ENCODE measurements at regions not wholly inside any gene's neighbourhood (a gene's known extent, or its start where the extent isn't known, plus 50 kb on each side); places are given as distances from the start of the nearest gene placed in this dataset.

- Histone ChIP-seq H2AFZ (ENCODE audit: low read length) (no peak overlapping the region), H3K18ac (ENCODE audit: insufficient read length, low read depth, low read length) (no peak overlapping the region), H4K5ac (ENCODE audit: insufficient read length, low read depth, low read length) (no peak overlapping the region), H4K91ac (ENCODE audit: insufficient read length, low read depth, low read length) (no peak overlapping the region), H3K23me2 (ENCODE audit: insufficient read length, low read depth, low read length, poor library complexity, severe bottlenecking) (no peaks in the 10 kb centered on the region), H3T11ph (ENCODE audit: low read length) (no peak overlapping the region), H3K4ac (ENCODE audit: low read depth, low read length) (no peak overlapping the region), H2BK12ac (ENCODE audit: insufficient read length, low read depth, low read length) (no peak overlapping the region), H3K14ac (ENCODE audit: insufficient read depth, low read length) (no peak overlapping the region), H2AK5ac (ENCODE audit: insufficient read length, low read length) (no peak overlapping the region), H3K9me3 (ENCODE audit: control insufficient read depth, low read depth, low read length) (no peaks in the 10 kb centered on the region), H4K20me1 (ENCODE audit: control insufficient read depth, insufficient read depth, insufficient read length) (no peaks in the 10 kb centered on the region), H2BK20ac (ENCODE audit: low read depth, low read length, poor library complexity, severe bottlenecking) (no peak overlapping the region), H3K9ac (ENCODE audit: extremely low read depth, insufficient read length, low read length) (no peak overlapping the region), H3K4me2 (ENCODE audit: insufficient read depth, insufficient read length, low read length) (no peak overlapping the region), H4K8ac (replicated peaks; ENCODE audit: insufficient read length, low read depth, low read length) (no peak overlapping the region), H3K4me1 (ENCODE audit: insufficient read depth, low read length) (no peaks in the 10 kb centered on the region; the same call in 1 of the 2 replicates), H2BK5ac (ENCODE audit: insufficient read length, low read length) (no peak overlapping the region), H3K56ac (ENCODE audit: insufficient read length, low read depth, low read length) (no peak overlapping the region), H3K79me1 (ENCODE audit: insufficient read depth, low read depth, low read length, poor library complexity, severe bottlenecking) (no peaks in the 10 kb centered on the region), H3K79me2 (ENCODE audit: insufficient read depth, low read length) (no peaks in the 10 kb centered on the region), H3K27ac (ENCODE audit: insufficient read length, low read depth, low read length) (no peak overlapping the region), H2BK15ac (ENCODE audit: low read depth, low read length) (no peak overlapping the region), H3K23ac (ENCODE audit: insufficient read length, low read depth, low read length) (no peak overlapping the region), H2BK120ac (ENCODE audit: low read depth, low read length, poor library complexity, severe bottlenecking) (no peak overlapping the region), H3K27me3 (ENCODE audit: insufficient read depth, low read length) (no peaks in the 10 kb centered on the region)
- no peak for DNase-seq
- peaks cover 20% of the 10 kb centered on the region in 2 experiments for H3K4me1 Mint-ChIP-seq
- no peak overlapping the region for H3K4me3 Mint-ChIP-seq
- H3K27ac Mint-ChIP-seq, result no peak overlapping the region
- H3K9me3 Mint-ChIP-seq, result no peaks in the 10 kb centered on the region; a peak in 1 of 5 replicates
- H3K27me3 Mint-ChIP-seq (ENCODE audit: low read depth), result peaks cover 6% of the 10 kb centered on the region
- TF ChIP-seq CTCF (conservative IDR thresholded peaks at IDR 0.05), result no peak
- WGBS (ENCODE audit: extremely low coverage, insufficient read length, low lambda C conversion rate), result no CpG with 5 or more reads among the region's 6 CpGs
- no peaks in the 10 kb centered on the region for H3K36me3 Mint-ChIP-seq (ENCODE audit: insufficient read depth in 1 of 3, low read depth in 3 of 3)
Observed at GRCh38 chr6:44737829-44738528, 350.5 kb downstream of the CDC5L start.

Data from H9 (cell line).